Pancreas (tissue), 10 donors: ENCODE measurements at regions not wholly inside any gene's neighbourhood (a gene's known extent, or its start where the extent isn't known, plus 50 kb on each side); places are given as distances from the start of the nearest gene placed in this dataset.

Source experiments
- ATAC-seq, 4 donors: fragments of 200-7000 bp; cut with Tn5 transposase; one replicate each; pipeline versions ENCODE4 v1.8.0 to v1.9.1; 2020; ENCODE audit warnings: mild to moderate bottlenecking in 4 of 4, moderate library complexity in 4 of 4
- DNase-seq, 6 donors: peaks; one replicate each; pipeline ENCODE4 v3.0.0-alpha.2; 2020
- FAIRE-seq: peaks from 2 replicates; lab custom pipeline; 2012; peaks lifted over from hg19 to GRCh38; lab: Jason Lieb, UNC
- H3K27ac ChIP-seq, 4 donors: fragments of 200-600 bp; sonication (generic); 1 replicate in 3 of 4; 2 replicates in 1 of 4; pipeline versions ENCODE4 v1.5.0 to v1.8.0; 2020
- H3K27me3 ChIP-seq, 4 donors: fragments of 200-600 bp; one replicate each; pipeline ENCODE4 v1.8.0; 2021
- H3K36me3 ChIP-seq, 3 donors: fragments of 200-600 bp; sonication (generic) in 1 of 3; one replicate each; pipeline versions ENCODE4 v1.5.0 to v1.8.0; 2020 to 2021
- H3K4me1 ChIP-seq, 3 donors: fragments of 200-600 bp; one replicate each; pipeline ENCODE4 v1.8.0; 2021
- H3K4me3 ChIP-seq, 4 donors: fragments of 200-600 bp; sonication (generic) in 2 of 4; one replicate each; pipeline versions ENCODE4 v1.5.0 to v1.8.0; 2020 to 2021
- H3K9me3 ChIP-seq, 4 donors: fragments of 200-600 bp; one replicate each; pipeline ENCODE4 v1.8.0; 2021
- WGBS, 2 donors: extraction: QIAGEN DNeasy Blood & Tissue Kit; methylation state at CpG; one replicate each; pipeline ENCODE4 v1.1.7; 2013; 5-methylcytosine and 5-hydroxymethylcytosine counted together
- intact Hi-C, 3 donors: fragments of 100-400 bp; cut with DNase I; formaldehyde crosslinking; loops; one replicate each; pipeline versions ENCODE4 v1.11.1 to v1.14.2; 2022
- TF ChIP-seq, protein P1 (sequence below), 4 donors: fragments of 200-600 bp; sonication (generic) in 3 of 4; IDR thresholded peaks; one replicate each; pipeline versions ENCODE4 v1.5.0 to v1.8.0; 2021; ENCODE audit warnings: antibody characterized with exemption in 4 of 4
- donor health status: healthy with polysubstance abuse.
- donor health status: DM: no; HTN: no; CAD: no; lungs with moderate emphysema.
- donor health status: DM: no; HTN: no; CAD: no.
- donor health status: control.
- donor health status: control.
- donor health status: Bipolar disorder and iron deficiency.
- donor health status: DM: yes; HTN: yes; CAD: no.
- donor health status: DM: no; HTN: no; CAD: no.
- donor health status: DM: no; HTN: no; CAD: no.
- donor health status: DM: yes; HTN: yes; CAD: no.

DNA sequence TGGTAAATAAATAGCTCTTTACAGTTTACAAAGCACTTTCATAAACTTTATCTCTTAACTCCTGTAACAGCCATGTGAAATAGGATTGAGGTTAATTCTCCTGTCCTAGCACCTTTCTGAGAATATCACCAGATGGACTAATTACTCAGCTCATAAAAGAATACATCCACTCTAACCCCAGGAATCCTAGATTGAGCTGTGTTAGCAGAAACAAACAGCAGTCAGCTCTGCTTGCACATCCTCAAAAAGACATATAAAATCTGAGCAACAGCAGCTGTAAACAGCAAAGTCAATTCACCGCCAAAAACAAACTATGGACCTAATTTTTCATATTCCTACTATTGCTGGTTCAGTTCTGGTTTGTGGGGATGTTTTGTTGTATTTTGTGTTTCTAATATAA lies 182.8 kb downstream of the QDPR start:
- Histone ChIP-seq H3K27ac (no peak overlapping the region), H3K27me3 (no peaks in the 10 kb centered on the region), H3K4me3 (no peak overlapping the region), H3K9me3 (no peaks in the 10 kb centered on the region), H3K4me1 (no peaks in the 10 kb centered on the region), H3K36me3 (no peaks in the 10 kb centered on the region)
- 71 to 79% methylated on average over 1 of the region's 1 CpG for WGBS, 2 donors
- no peak for FAIRE-seq
- ATAC-seq: no peak
- DNase-seq: no peak
- TF ChIP-seq, protein P1, sequence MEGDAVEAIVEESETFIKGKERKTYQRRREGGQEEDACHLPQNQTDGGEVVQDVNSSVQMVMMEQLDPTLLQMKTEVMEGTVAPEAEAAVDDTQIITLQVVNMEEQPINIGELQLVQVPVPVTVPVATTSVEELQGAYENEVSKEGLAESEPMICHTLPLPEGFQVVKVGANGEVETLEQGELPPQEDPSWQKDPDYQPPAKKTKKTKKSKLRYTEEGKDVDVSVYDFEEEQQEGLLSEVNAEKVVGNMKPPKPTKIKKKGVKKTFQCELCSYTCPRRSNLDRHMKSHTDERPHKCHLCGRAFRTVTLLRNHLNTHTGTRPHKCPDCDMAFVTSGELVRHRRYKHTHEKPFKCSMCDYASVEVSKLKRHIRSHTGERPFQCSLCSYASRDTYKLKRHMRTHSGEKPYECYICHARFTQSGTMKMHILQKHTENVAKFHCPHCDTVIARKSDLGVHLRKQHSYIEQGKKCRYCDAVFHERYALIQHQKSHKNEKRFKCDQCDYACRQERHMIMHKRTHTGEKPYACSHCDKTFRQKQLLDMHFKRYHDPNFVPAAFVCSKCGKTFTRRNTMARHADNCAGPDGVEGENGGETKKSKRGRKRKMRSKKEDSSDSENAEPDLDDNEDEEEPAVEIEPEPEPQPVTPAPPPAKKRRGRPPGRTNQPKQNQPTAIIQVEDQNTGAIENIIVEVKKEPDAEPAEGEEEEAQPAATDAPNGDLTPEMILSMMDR (IDR thresholded peaks at IDR 0.05): no peak
- intact Hi-C loops: no loop called here

DNA sequence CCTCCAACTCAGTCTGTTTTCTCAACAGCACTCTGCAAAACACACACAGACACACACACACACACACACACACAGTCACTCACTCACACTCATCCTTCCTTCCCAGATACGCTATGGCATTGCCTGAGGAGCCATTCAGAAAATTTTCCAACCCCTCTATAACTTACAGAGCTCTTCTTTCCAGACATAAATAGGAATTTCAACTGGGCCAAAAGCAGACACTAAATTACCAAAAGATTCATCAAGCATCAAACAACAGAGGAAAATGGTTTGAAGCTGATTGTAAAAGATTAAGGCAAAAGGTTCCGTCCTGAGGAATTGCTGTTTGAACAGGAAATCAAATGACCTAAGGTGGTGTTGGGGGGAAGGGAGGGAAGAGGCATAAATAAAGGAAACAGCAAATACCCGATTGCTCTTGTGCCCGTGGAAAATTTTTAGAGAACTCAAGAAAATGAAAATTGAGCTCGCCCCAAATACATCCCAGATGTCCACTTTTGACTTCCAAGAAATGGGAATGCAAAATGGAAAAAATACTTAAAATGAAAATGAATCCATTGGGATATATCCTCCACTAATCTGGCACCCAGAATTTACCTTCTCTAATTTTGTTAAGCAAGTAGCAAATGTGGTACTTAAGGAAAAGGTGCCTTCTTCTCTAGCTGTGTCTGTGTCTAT lies 183.6 kb downstream of the QDPR start:
- intact Hi-C loops: no loop called here
- DNase-seq (no peak), ATAC-seq (no peak), FAIRE-seq (no peak)
- no peaks in the 10 kb centered on the region for H3K36me3 ChIP-seq
- TF ChIP-seq, protein P1 (IDR thresholded peaks at IDR 0.05): no peak
- no peak overlapping the region for H3K27ac ChIP-seq
- no peaks in the 10 kb centered on the region for H3K27me3 ChIP-seq
- H3K4me1 ChIP-seq: no peaks in the 10 kb centered on the region
- WGBS, 2 donors: 45 to 48% methylated on average over 5 of the region's 5 CpGs
- H3K4me3 ChIP-seq: no peak overlapping the region
- no peaks in the 10 kb centered on the region for H3K9me3 ChIP-seq

- 60 to 81% methylated on average over 6 of the region's 6 CpGs for WGBS, 2 donors
- Histone ChIP-seq H3K4me1 (no peaks in the 10 kb centered on the region), H3K27ac (no peak overlapping the region), H3K36me3 (no peaks in the 10 kb centered on the region), H3K27me3 (no peaks in the 10 kb centered on the region), H3K4me3 (no peak overlapping the region), H3K9me3 (no peaks in the 10 kb centered on the region)
- intact Hi-C loops: no loop called here
- DNase-seq (no peak), ATAC-seq (no peak), FAIRE-seq (no peak)
- TF ChIP-seq, protein P1 (IDR thresholded peaks at IDR 0.05): no peak
Measured at GRCh38 chr4:17327591-17327990, 184.3 kb downstream of the QDPR start.

GRCh38 chr4:17326756-17327155 lies 185.1 kb downstream of the QDPR start:
- Histone ChIP-seq H3K27ac (no peak overlapping the region), H3K27me3 (no peaks in the 10 kb centered on the region), H3K4me1 (no peaks in the 10 kb centered on the region), H3K9me3 (no peaks in the 10 kb centered on the region), H3K36me3 (no peaks in the 10 kb centered on the region), H3K4me3 (no peak overlapping the region)
- ATAC-seq (no peak), FAIRE-seq (no peak), DNase-seq (no peak)
- TF ChIP-seq, protein P1 (IDR thresholded peaks at IDR 0.05): no peak
- intact Hi-C loops: no loop called here
- 57 to 65% methylated on average over 2 of the region's 2 CpGs for WGBS, 2 donors

DNA sequence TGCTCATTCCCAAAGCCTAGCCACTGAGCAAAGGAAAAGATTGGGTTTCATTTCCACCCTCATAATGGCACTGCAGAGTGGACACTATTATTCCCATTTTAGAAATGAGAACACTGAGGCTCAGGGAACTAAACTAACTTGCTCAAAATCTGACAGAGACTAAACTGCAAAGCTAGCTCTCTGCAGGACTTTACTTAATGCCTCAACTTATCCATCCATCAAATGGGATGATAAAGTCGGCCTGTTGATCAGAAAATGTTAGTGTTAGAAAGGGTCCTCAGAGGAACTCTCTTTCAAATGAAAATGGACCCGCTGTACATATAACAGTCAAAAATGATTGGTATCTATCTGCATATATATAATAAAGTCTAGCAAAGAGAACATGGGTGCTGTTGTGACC lies 186.8 kb downstream of the QDPR start:
- no peak overlapping the region for H3K4me3 ChIP-seq
- FAIRE-seq (no peak), ATAC-seq (no peak), DNase-seq (no peak)
- no peak overlapping the region for H3K27ac ChIP-seq
- TF ChIP-seq, protein P1 (IDR thresholded peaks at IDR 0.05): no peak
- WGBS, 2 donors: 71 to 88% methylated on average over 2 of the region's 2 CpGs
- no peaks in the 10 kb centered on the region for H3K9me3 ChIP-seq
- H3K36me3 ChIP-seq: no peaks in the 10 kb centered on the region
- intact Hi-C loops: no loop called here
- H3K4me1 ChIP-seq: no peaks in the 10 kb centered on the region
- no peaks in the 10 kb centered on the region for H3K27me3 ChIP-seq
